ENCODE measurements at regions not wholly inside any gene's neighbourhood (a gene's known extent, or its start where the extent isn't known, plus 50 kb on each side); places are given as distances from the start of the nearest gene placed in this dataset.
A peak's percentile ranks its signal among the peaks of the same experiment; 100 is the strongest.

- TF ChIP-seq MAFF (IDR thresholded peaks at IDR 0.05; ENCODE audit: low read length) = peak; percentile 37
- TF ChIP-seq MAFG (tag; conservative IDR thresholded peaks at IDR 0.05) = peak; percentile 56
- TF ChIP-seq ZBTB33 (CRISPR knock-in tag; IDR thresholded peaks at IDR 0.05) = no peak
- no peak for TF ChIP-seq CREB1 (IDR thresholded peaks at IDR 0.05)
- no peak for TF ChIP-seq CREB1 (CRISPR knock-in tag; IDR thresholded peaks at IDR 0.05)
- no peak for TF ChIP-seq HNRNPLL (IDR thresholded peaks at IDR 0.05; ENCODE audit: low read depth, low read length, poor library complexity, severe bottlenecking)
- TF ChIP-seq CTCF (IDR thresholded peaks at IDR 0.05 in 2 of 3, conservative IDR thresholded peaks at IDR 0.05 in 1 of 3; ENCODE audit: insufficient read depth in 2 of 3, low read depth in 1 of 3, low read length in 3 of 3) = no peak
- no peak for TF ChIP-seq E2F6 (IDR thresholded peaks at IDR 0.05; ENCODE audit: borderline replicate concordance in 1 of 2, extremely low read depth in 1 of 2, insufficient read depth in 1 of 2, insufficient read length in 1 of 2, low read depth in 1 of 2, low read length in 1 of 2, poor library complexity in 1 of 2, severe bottlenecking in 1 of 2)
- peak; percentile 12; the same call in 1 of the 2 replicates for TF ChIP-seq MAFK (IDR thresholded peaks at IDR 0.05; ENCODE audit: low read length)
Observed at GRCh38 chr13:69597088-69597487, 510.5 kb upstream of the ATXN8OS start (continued).

Data from K562 (cell line).